ENCODE measurements at regions not wholly inside any gene's neighbourhood (a gene's known extent, or its start where the extent isn't known, plus 50 kb on each side); places are given as distances from the start of the nearest gene placed in this dataset.
"Not testable (repeated sequence)": the region's sequence is repeated elsewhere in the genome, so short reads cannot be mapped to it uniquely, and the experiment has no call there.

- no peaks in the 10 kb centered on the region for H3K27me3 ChIP-seq
- no peak for DNase-seq
- no peaks in the 10 kb centered on the region; the same call in none of the 2 replicates for H3K9me3 ChIP-seq
- no peaks in the 10 kb centered on the region for H3K36me3 ChIP-seq
- TF ChIP-seq CTCF (IDR thresholded peaks at IDR 0.05; ENCODE audit: low read depth, low read length): no peak
- no peaks in the 10 kb centered on the region for H3K4me1 ChIP-seq
- no peak overlapping the region for H3K4me3 ChIP-seq (ENCODE audit: low read depth, low read length)
Observed at GRCh38 chr12:46549527-46550265, 177.1 kb upstream of the SLC38A2 start.

GRCh38 chr12:46548605-46549071, 176.1 kb upstream of the SLC38A2 start:
- no peaks in the 10 kb centered on the region for H3K4me1 ChIP-seq
- no peaks in the 10 kb centered on the region for H3K36me3 ChIP-seq
- no peak for TF ChIP-seq CTCF (IDR thresholded peaks at IDR 0.05; ENCODE audit: low read depth, low read length)

GRCh38 chr12:46547421-46548354, 175.1 kb upstream of the SLC38A2 start:
- H3K27me3 ChIP-seq: no peaks in the 10 kb centered on the region
- H3K4me3 ChIP-seq (ENCODE audit: low read depth, low read length): no peak overlapping the region
- no peaks in the 10 kb centered on the region; the same call in none of the 2 replicates for H3K9me3 ChIP-seq
- H3K4me1 ChIP-seq: no peaks in the 10 kb centered on the region
- no peaks in the 10 kb centered on the region for H3K36me3 ChIP-seq
- TF ChIP-seq CTCF (IDR thresholded peaks at IDR 0.05; ENCODE audit: low read depth, low read length): no peak
- DNase-seq: no peak

More at GRCh38 chr12:46548605-46549071, 176.1 kb upstream of the SLC38A2 start:
- no peaks in the 10 kb centered on the region for H3K27me3 ChIP-seq
- no peak overlapping the region for H3K4me3 ChIP-seq (ENCODE audit: low read depth, low read length)
- DNase-seq: no peak
- no peaks in the 10 kb centered on the region; the same call in none of the 2 replicates for H3K9me3 ChIP-seq

- H3K27me3 ChIP-seq: no peaks in the 10 kb centered on the region
- DNase-seq: no peak
- H3K4me1 ChIP-seq: no peaks in the 10 kb centered on the region
- no peak overlapping the region for H3K4me3 ChIP-seq (ENCODE audit: low read depth, low read length)
- no peaks in the 10 kb centered on the region for H3K36me3 ChIP-seq
- H3K9me3 ChIP-seq: no peaks in the 10 kb centered on the region; the same call in none of the 2 replicates
- TF ChIP-seq CTCF (IDR thresholded peaks at IDR 0.05; ENCODE audit: low read depth, low read length): no peak
Observed at GRCh38 chr12:46546634-46547273, 174.2 kb upstream of the SLC38A2 start.

- not testable (repeated sequence) for DNase-seq; H3K9me3 ChIP-seq; H3K4me1 ChIP-seq; H3K36me3 ChIP-seq; H3K27me3 ChIP-seq; H3K4me3 ChIP-seq (ENCODE audit: low read depth, low read length)
Observed at GRCh38 chr12:46543378-46543795, 170.8 kb upstream of the SLC38A2 start.

- H3K9me3 ChIP-seq: no peaks in the 10 kb centered on the region
- no peak for DNase-seq
- H3K36me3 ChIP-seq: no peaks in the 10 kb centered on the region
- no peak for TF ChIP-seq CTCF (IDR thresholded peaks at IDR 0.05; ENCODE audit: low read depth, low read length)
- no peaks in the 10 kb centered on the region for H3K27me3 ChIP-seq
- H3K4me3 ChIP-seq (ENCODE audit: low read depth, low read length): no peak overlapping the region
- no peaks in the 10 kb centered on the region; the same call in 1 of the 2 replicates for H3K4me1 ChIP-seq
Observed at GRCh38 chr12:46538976-46539375, 166.4 kb upstream of the SLC38A2 start.
